ENCODE measurements at regions not wholly inside any gene's neighbourhood (a gene's known extent, or its start where the extent isn't known, plus 50 kb on each side); places are given as distances from the start of the nearest gene placed in this dataset.
A peak's percentile ranks its signal among the peaks of the same experiment; 100 is the strongest.

- H3K4me1 ChIP-seq (ENCODE audit: control insufficient read depth in 2 of 3, insufficient read depth in 2 of 3, low read depth in 1 of 3, low read length in 3 of 3), result no peaks in the 10 kb centered on the region
- no peaks in the 10 kb centered on the region for H3K27me3 ChIP-seq (ENCODE audit: control insufficient read depth, insufficient read depth, low read length)
- H3K4me3 ChIP-seq (ENCODE audit: low read length in 3 of 3), result no peak overlapping the region
- H3K9me3 ChIP-seq (ENCODE audit: control insufficient read depth in 2 of 3, insufficient read depth in 1 of 3, low read length in 3 of 3), result no peaks in the 10 kb centered on the region
- H3K9ac ChIP-seq (ENCODE audit: low read length in 3 of 3), result no peak overlapping the region
- no peak for FAIRE-seq
- H3K36me3 ChIP-seq (ENCODE audit: control insufficient read depth in 2 of 3, insufficient read depth in 3 of 3, low read length in 3 of 3), result no peaks in the 10 kb centered on the region
- DNase-seq, result no peak
- TF ChIP-seq CTCF (IDR thresholded peaks at IDR 0.05; ENCODE audit: borderline replicate concordance, extremely low read depth, insufficient read depth), result no peak
- H3K27ac ChIP-seq (ENCODE audit: low read depth in 2 of 2, low read length in 2 of 2), result no peak overlapping the region
- intact Hi-C loops (cut with DNase I), result no loop called here
These were observed 189.6 kb upstream of the SOX5 start for GRCh38 chr12:24139035-24139434.

GRCh38 chr12:24138041-24138440 lies 188.6 kb upstream of the SOX5 start:
- no peaks in the 10 kb centered on the region for H3K4me1 ChIP-seq (ENCODE audit: control insufficient read depth in 2 of 3, insufficient read depth in 2 of 3, low read depth in 1 of 3, low read length in 3 of 3)
- no peaks in the 10 kb centered on the region for H3K9me3 ChIP-seq (ENCODE audit: control insufficient read depth in 2 of 3, insufficient read depth in 1 of 3, low read length in 3 of 3)
- no peak overlapping the region for H3K4me3 ChIP-seq (ENCODE audit: low read length in 3 of 3)
- no peak for FAIRE-seq
- no peak for DNase-seq
- no peaks in the 10 kb centered on the region for H3K27me3 ChIP-seq (ENCODE audit: control insufficient read depth, insufficient read depth, low read length)
- H3K27ac ChIP-seq (ENCODE audit: low read depth in 2 of 2, low read length in 2 of 2), result no peak overlapping the region
- intact Hi-C loops (cut with DNase I), result no loop called here
- no peaks in the 10 kb centered on the region for H3K36me3 ChIP-seq (ENCODE audit: control insufficient read depth in 2 of 3, insufficient read depth in 3 of 3, low read length in 3 of 3)
- H3K9ac ChIP-seq (ENCODE audit: low read length in 3 of 3), result no peak overlapping the region
- no peak for TF ChIP-seq CTCF (IDR thresholded peaks at IDR 0.05; ENCODE audit: borderline replicate concordance, extremely low read depth, insufficient read depth)

- Histone ChIP-seq H3K27ac (ENCODE audit: low read depth in 2 of 2, low read length in 2 of 2) (no peak overlapping the region), H3K27me3 (ENCODE audit: control insufficient read depth, insufficient read depth, low read length) (no peaks in the 10 kb centered on the region), H3K9me3 (ENCODE audit: control insufficient read depth in 2 of 3, insufficient read depth in 1 of 3, low read length in 3 of 3) (no peaks in the 10 kb centered on the region), H3K9ac (ENCODE audit: low read length in 3 of 3) (no peak overlapping the region), H3K4me1 (ENCODE audit: control insufficient read depth in 2 of 3, insufficient read depth in 2 of 3, low read depth in 1 of 3, low read length in 3 of 3) (no peaks in the 10 kb centered on the region), H3K36me3 (ENCODE audit: control insufficient read depth in 2 of 3, insufficient read depth in 3 of 3, low read length in 3 of 3) (no peaks in the 10 kb centered on the region), H3K4me3 (ENCODE audit: low read length in 3 of 3) (no peak overlapping the region)
- TF ChIP-seq CTCF (IDR thresholded peaks at IDR 0.05; ENCODE audit: borderline replicate concordance, extremely low read depth, insufficient read depth), result no peak
- DNase-seq, result peak in 2 of 5 donors; percentile 25 to 31
- FAIRE-seq, result no peak
- intact Hi-C loops (cut with DNase I), result no loop called here
These were observed 185.8 kb upstream of the SOX5 start for GRCh38 chr12:24135158-24135850.

- H3K9ac ChIP-seq (ENCODE audit: low read length in 3 of 3), result no peak overlapping the region
- intact Hi-C loops (cut with DNase I), result no loop called here
- no peak overlapping the region for H3K4me3 ChIP-seq (ENCODE audit: low read length in 3 of 3)
- no peak for DNase-seq
- H3K36me3 ChIP-seq (ENCODE audit: control insufficient read depth in 2 of 3, insufficient read depth in 3 of 3, low read length in 3 of 3), result no peaks in the 10 kb centered on the region
- H3K9me3 ChIP-seq (ENCODE audit: control insufficient read depth in 2 of 3, insufficient read depth in 1 of 3, low read length in 3 of 3), result no peaks in the 10 kb centered on the region
- FAIRE-seq, result no peak
- no peak for TF ChIP-seq CTCF (IDR thresholded peaks at IDR 0.05; ENCODE audit: borderline replicate concordance, extremely low read depth, insufficient read depth)
- H3K4me1 ChIP-seq (ENCODE audit: control insufficient read depth in 2 of 3, insufficient read depth in 2 of 3, low read depth in 1 of 3, low read length in 3 of 3), result no peaks in the 10 kb centered on the region
- no peaks in the 10 kb centered on the region for H3K27me3 ChIP-seq (ENCODE audit: control insufficient read depth, insufficient read depth, low read length)
- H3K27ac ChIP-seq (ENCODE audit: low read depth in 2 of 2, low read length in 2 of 2), result no peak overlapping the region
These were observed 184.6 kb upstream of the SOX5 start for GRCh38 chr12:24134092-24134491.

Data from kidney (tissue), 13 donors.